Middle frontal gyrus (tissue), 1 donor: ENCODE measurements at regions not wholly inside any gene's neighbourhood (a gene's known extent, or its start where the extent isn't known, plus 50 kb on each side); places are given as distances from the start of the nearest gene placed in this dataset.
"Not testable (repeated sequence)": the region's sequence is repeated elsewhere in the genome, so short reads cannot be mapped to it uniquely, and the experiment has no call there.

Experiments used
- DNase-seq: peaks from one replicate; pipeline ENCODE4 v3.0.0-alpha.2; 2015; ENCODE audit warnings: low spot score; ENCODE audit errors: extremely low spot score

DNA sequence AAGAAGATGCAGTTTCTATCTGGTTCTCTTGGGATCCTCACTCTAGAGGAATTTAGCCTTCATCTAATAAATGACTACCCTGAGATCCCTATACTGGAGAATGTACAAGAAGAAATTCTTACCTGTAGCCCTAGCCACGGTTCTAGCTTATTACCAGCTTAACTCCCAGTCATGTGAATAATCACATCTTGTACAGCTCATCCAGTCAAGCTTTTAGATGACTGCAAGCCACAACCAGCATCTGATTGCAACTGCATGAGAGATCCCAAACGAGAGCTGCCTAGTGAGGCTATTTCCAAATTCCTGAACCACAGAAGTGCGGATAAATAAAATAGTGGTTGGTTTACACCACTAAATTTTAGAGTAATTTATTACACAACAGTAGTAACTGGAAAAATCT lies 196.0 kb upstream of the CPHXL start:
- DNase-seq: no peak

DNA sequence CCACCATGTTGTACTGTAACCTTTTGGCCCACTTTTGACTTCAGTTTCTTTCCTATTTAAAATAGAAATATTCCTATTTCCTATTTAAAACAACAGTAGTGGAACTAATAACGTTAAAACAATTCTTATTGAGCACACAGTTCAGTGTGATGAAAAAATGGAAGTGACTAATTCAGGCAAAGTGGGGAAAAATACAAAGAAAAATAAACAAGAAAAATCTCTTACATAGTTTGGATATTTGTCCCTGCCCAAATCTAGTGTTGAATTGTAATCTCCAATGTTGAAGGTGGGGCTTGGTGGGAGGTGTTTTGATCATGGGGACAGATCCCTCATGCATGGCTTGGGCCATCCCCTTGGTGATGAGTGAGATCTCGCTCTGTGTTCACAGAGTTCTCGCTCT lies 198.1 kb upstream of the CPHXL start:
- no peak for DNase-seq

DNA sequence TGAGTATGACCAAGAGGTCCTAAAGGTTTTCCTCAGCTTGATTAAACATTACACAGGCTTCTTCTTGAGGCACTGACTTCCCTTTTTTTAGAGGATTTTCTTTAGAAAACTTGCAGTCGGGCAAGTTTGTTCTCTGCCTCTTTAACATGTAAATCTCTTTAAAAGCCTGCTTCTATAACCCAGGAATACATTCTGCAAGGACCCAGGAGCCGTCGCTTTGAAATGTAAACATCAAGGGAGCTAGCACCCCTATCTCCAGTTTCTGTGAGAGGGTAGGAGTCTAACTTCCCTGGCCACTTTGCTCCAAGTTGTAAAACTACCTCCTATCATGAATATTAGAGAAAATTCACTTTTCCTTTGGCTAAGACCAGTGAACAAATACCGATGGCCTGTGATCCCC lies 201.5 kb upstream of the CPHXL start:
- no peak for DNase-seq

DNA sequence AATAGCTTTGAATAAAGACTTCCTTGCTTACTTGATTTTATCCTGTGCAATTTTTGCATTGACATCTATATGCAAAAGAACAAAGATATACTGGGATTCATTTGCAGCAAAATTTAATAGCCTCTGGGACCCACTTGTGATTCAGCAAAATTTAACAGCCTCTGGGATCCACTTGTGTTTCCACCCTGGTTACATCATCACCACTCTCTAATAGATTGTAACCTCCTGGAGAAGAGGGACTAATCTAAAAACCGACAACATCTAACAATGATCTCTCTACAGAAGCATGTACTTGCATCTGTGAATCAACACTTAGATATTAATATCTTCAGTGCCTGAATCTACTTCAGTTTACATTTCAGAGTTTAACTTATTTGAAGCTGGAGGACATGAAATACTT lies 202.0 kb upstream of the CPHXL start:
- no peak for DNase-seq

DNA sequence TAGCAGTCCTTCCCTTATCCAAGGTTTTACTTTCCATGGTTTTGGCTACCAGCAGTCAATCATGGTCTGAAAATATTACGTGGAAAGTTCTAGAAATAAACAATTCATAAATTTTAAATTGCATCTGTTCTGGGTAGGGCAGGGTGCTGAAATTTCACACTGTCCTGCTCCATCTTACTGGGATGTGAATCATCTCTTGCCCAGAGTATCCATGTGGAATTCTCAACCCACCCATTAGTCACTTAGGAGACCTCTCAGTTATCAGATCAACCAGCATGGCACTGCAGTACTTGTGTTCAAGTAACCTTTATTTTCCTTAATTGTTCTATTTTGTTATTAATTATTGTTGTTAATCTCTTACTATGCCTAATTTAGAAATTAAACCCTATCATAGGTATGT lies 202.8 kb upstream of the CPHXL start:
- DNase-seq: no peak

DNA sequence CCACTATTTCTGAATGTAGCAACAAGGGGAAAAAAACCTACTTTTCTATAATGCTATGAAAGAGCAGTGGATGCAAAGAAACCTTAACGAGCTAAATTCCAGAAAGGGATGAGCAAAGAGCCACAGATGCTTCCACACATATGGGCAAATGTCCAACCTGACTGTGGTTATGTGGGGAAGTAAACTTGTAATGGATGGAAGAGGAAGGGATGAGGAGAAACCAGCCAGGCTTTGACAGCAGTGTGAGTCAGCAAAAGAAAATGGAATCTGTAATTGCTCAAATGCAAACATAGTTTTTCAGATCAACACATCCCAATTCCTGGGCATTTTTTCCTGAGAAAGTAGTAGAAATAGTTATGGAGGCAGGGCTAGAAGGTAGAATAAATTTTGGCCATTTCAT lies 204.8 kb upstream of the CPHXL start:
- DNase-seq: no peak

DNA sequence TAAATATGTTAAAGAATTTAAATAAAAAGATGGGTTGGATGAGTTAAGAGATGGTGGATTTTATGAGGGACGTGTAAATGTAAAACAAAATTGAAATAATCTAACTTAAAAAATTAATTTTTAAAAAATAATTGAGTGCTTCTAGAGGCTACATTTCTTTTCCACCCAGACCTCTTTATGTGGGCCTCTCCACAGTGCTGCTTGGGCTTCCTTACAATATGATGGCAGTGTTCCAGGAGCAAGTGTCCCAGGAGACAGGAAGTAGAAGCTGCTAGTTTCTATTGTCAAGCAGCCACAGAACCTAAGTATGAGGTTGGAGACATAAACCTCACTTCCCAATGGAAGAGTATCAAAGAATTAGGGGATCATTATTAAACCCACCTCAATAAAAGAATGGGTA lies 205.7 kb upstream of the CPHXL start:
- no peak for DNase-seq

DNA sequence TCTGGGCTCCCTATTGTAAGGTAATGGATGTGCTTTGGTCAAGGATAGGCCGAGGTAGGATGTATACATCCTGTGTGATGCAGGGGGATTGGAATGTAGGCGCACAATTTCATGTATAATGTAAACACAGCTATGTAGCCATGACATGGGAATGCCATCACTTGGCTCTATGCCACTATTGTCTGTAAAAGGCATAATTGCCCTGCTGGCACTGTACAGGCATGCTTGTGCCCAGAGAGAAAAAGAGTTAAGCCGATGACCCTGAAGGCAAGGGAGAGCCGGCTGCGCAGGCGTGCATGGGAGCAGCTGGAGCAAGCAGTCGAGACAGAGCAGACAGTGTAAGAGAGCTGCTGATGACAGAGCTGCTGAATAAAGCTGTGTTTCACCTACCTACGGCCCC lies 212.5 kb upstream of the CPHXL start:
- DNase-seq: no peak

DNA sequence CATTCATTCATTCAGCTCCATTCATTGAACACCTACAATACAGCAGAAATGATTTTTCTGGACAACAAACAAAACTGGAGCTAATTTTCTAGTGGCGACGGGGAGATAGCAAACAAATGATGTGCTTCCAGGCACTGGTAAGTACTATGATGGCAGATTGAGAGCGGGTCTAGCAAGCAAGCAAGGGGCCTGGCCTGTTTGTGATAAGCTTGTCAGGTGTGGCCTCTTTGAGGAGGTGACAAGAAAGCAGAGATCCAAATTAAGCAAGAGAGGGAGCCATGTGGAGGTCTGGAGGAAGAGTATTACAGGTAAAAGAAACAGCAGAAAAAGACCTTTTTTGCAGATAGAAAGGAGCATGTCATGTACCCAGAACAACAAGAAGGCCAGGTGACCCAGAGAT lies 216.1 kb upstream of the CPHXL start:
- no peak for DNase-seq

DNA sequence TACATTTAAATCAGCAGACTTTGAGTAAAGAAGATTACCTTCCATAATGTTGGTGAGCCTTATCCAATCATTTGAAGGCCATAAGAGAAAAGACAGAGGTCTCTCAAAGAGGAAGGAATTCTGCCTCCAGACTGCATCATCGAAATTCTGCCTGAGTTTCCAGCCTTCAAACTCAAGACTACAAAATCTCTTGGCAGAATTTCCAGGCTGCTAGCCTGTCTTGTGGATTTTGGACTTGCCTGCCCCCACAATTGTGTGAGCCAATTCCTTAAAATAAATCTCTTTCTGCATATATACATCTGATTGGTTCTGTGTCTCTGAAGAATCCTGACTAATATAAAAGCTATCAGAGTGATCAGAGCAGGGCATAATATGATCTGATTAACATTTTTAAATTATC lies 216.6 kb upstream of the CPHXL start:
- no peak for DNase-seq

DNA sequence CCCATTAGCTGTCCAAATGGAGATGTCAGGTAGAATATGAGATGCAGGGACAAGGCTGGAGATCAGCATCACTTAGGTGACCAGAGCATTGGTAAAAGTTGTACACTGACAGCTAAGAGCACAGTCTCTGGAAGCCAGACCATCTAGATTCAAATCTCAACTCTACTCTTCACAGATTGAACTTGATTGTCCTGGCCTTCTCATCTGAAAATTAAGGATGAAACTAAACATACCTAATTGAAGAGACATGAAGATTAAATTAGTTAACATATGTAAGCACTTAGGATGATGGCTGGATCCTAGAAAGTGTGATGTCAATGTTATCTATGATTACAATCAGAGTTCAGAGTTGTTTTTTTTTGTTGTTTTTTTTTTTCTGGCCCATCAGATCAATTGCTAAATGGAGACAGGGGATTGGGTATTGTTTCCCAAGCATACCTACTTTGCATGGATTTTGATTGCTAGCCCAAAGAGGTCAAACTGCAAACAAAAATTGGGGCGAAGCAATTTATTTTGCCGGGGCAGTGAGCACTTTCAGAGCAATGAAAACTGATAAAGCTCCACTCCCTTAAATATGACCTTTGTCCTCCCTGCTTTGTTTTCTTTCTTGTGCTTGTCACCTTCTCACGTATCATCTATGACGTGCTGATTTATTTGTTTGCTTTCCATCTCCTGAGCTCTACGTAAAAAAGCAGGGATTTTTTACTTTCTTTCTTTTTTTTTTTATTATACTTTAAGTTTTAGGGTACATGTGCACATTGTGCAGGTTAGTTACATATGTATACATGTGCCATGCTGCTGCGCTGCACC lies 217.6 kb upstream of the CPHXL start:
- DNase-seq: no peak

DNA sequence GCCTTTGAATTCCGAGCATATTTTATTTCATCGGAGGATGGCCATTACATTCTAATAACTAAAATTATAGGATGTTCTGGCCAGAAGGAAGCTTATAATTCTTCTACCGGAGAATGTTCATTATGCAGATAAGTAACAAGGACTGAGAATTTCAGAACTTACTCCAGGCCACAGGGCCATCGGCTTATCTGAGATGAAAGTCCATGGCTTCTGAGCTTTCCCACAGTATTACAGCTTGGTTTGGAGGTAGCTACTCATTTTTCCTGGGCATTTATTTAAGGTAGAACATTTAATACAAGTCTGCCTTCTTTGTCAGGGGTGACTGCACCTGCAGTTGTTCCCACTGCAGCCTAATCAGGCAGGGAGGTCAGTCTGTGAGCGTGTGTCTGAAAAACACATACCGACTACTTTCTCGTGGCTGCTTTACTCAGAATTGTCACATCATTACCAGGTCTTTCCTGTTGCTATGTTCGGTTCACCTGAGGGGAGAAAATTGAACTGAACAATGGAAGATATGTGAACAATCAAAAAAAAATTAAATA lies 219.7 kb upstream of the CPHXL start:
- DNase-seq: no peak

DNA sequence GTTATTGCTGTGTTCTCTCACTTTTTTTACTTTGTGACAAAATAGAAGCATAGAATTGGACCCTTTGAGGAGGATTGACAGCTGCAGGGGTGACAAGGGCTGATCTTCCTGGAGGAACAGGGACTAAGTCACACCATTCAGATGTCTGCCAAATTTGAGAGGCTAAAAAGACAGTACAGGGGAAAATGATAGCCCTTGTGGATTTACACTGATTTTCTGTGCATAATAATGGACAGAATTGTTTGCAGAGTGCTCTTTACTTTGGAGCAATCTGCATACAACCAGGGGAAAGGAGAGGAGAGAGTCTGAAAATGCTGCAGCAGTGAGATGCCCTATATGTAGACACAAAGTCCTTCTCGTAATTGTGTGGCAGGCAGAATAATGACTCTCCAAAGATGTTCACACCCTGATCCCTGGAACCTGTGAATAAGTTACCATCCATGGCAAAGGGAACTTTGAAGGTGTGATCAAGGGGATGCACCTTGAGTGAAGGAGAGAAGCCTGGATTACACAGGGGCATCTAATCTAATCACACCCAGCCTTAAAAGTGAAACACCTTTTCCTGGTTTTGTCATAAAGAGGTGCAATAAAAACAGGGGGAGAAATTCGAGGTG lies 221.4 kb upstream of the CPHXL start:
- DNase-seq: no peak

DNA sequence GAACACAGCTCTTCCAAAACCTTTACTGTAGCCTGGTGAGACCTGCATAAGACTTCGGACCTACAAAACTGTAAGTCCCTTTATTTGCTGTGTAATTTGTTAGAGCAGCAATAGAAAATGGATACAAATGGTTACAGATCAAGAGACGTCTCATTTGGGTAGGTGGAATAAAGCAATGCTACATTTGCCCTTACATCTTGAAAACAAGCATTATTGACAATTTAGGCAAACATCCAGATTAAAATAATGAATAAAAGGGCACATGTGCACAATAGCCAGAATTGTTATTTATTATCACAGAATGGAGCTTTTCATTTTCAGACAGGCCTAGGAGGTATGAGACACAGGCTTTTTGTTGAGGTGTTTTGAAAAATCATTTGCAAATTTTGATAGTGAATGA lies 222.2 kb upstream of the CPHXL start:
- DNase-seq: no peak

DNA sequence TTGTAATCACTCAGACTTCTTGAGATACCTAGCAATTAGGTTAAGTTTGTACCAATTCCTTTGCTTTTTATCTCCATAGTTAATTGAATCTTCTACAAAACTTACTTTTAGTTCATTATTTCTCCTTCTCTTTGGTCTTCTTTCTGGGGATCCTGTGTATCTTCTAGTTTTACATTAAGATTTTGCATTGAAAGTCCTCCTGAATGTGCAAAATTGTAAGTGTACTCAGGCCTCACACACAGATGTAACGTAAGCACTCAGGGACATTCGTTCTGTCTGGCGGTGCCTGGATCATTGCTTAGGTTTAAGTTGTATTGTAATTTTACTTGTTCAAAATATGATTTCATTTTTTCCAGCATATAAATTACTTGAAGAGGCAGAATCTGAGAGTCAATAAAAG lies 222.6 kb upstream of the CPHXL start:
- no peak for DNase-seq

DNA sequence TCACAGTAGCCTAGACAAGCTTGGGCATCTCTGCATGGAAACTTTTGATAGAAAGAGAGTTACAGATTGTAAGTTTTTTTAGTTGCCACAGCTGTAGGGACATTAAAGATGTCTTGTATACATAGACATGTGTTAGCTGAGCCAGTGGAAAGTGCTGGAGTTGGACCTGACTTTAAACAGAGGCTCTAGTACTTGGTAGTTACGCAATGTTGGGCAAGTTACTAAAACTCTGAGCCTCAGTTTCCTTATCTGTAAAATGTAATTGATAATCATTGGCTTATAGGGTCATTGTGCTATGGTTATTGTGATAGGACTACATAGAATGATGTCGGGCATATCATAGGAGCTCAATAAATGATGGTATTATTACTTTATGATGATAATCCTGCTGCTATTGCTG lies 225.8 kb upstream of the CPHXL start:
- DNase-seq: no peak

DNA sequence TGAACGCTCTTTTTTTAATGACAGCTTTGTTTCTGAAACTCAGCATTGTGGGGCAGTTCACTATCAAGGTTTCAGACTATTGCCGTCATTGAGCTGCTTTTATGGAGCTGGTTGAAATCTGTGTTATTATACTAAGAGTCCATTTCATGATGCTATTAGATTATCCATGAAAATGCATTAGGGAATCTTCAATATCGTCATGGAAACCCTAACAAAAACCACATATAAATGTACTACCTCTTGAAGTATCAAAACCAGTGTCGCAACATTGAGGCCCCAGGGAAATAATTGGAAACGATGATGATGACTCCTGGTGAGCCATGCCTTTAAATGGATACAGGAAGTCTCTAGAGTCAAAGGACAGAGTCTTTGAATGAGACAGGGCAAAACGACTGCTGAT lies 231.6 kb upstream of the CPHXL start:
- DNase-seq: no peak

DNA sequence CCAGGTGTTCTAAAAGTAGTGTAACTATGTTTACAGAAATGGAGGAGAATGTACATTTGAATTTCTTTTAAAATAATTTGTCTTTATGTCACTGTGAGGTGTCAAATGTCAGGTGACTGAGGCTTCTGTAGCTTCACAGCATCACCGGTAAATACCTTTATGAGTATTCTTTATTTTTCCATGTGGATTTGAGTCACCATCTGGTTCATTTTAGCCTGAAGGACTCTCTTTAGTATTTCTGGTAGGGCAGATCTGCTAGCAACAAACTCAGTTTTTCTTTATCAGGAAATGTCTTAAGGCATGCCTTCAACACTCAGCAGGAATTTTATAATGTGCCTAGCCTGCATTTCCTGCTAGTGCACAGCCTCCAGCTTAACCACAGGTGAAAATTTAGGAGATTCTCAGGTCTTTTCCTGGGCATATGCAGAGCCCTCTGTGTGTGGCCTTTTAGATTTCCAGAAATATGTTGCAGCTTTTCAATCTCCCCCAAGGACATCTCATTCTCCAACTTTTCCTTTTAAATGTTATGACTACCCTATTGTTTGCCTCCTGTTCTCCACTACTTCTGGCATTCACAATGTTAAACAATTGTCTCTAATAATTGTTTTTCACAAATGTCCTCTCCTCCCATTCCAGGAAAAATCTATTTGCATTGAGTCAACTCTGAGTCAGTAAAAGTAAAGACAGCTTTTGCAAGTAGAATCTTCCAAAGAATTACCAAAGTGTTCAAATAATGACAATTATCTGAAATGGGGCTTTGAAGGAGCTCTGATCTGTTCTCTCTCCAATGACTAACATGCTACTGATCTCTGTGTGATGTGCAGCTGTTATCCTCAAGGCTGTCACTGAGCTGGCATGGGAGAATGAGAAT lies 239.4 kb upstream of the CPHXL start:
- no peak for DNase-seq

DNA sequence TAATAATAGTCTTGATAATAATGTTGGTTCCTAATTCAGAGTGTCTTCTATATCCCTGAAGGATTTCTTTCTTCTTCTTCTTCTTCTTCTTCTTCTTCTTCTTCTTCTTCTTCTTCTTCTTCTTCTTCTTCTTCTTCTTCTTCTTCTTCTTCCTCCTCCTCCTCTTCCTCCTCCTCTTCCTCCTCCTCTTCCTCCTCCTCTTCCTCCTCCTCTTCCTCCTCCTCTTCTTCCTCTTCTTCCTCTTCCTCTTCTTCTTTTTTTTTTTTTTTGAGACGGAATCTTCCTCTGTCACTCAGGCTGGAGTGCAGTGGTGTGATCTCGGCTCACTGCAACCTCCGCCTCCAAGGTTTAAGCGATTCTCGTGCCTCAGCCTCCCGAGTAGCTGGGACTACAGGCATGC lies 242.8 kb upstream of the CPHXL start:
- not testable (repeated sequence) for DNase-seq

DNA sequence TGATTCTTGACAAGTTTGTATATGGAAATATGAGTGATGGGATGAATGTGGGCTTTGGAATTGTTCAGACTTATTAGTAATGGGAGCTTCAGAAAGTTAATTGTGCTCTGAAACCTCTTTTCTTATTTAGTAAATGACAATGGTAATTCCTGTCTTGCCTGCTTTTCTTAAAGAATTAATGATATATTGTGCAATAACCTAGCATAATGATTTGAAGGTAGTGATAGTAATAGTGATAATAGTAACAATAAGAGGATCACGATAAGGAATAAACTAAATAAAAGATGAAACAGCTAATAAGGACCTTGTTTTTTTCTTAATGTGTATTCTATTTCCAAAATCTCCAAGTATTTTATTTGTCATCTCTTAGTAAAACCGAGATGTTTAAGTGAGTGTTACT lies 245.0 kb upstream of the CPHXL start:
- DNase-seq: no peak

DNA sequence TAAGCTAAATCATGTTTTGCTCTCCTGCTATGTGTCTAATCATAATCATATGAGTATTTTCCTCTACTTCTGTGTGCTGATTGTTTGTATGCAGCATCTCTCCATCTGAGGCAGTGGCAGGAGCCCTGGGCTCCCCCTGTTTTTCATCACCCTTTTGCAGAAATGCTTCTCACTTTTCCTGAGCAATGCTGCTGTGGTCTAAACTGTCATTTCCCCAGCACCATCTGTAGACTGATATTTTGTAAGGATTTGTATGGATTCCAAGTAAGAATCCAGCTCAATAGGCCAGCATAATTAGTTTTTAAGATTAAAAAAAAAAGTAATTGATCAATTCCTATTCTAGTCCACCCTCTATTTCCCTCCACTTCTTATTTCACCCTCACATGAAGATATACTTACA lies 257.0 kb upstream of the CPHXL start:
- no peak for DNase-seq

DNA sequence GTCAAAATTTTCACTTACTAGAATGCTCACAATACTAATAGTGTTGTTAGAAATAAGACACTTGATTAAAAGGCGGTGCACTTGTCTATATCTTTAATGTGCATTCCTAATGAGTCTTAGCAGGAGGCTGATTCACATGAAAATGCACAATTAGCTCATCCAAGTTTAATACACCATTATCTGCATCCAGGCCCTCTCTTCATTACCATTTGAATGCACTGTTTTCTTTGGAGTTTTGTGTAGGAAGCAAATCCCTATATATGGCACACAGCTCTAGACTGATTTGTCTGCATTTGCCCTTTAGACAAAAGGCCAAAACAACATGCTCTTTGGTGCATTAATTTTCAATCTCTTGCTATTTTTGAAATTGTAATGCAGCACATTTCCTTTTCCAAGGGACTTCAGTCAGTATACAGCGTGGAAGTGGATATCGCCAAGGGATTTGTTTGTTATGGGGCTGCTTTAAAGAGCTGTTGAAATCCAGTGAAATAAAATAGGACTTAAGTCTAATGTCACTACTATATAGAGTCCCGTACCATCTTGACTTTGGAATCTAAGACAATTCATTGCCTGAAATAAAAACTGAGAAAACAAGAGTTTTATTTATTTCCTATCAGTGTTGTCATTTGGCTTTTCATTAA lies 257.6 kb upstream of the CPHXL start:
- no peak for DNase-seq
